ENCODE measurements at regions not wholly inside any gene's neighbourhood (a gene's known extent, or its start where the extent isn't known, plus 50 kb on each side); places are given as distances from the start of the nearest gene placed in this dataset.

DNA sequence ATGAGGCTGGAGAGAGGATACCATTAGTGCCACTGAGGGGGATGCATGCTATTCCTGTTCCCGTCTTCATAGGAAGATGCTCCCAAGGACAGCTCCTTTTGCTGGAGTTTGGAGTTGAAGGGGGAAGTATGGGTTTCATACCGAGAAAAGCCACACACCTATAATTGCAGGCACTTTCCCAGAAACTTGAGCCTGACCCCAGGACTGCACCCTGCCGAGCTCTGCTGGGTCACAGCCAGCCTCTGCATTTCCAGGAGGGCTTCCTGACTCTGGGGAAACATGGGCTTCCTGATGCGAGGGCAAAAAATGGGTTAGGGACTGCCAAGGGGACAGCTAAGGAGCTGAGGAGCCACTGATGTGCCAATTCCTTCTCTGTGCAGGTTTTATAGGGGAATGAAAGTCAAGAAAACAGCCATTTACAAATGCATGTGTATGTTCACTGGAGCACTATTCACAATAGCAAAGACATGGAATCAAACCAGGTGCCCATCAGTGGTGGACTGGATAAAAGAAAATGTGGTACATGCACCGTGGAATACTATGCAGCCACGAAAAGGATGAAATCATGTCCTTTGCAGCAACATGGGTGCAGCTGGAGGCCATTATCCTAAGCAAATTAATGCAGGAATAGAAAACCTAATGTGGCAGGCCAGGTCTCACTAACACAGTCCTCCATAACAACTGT, 104.5 kb downstream of the ACAA2 start:
- no peak overlapping the region for H3K4me3 ChIP-seq (replicated peaks; ENCODE audit: low read depth, low read length)

DNA sequence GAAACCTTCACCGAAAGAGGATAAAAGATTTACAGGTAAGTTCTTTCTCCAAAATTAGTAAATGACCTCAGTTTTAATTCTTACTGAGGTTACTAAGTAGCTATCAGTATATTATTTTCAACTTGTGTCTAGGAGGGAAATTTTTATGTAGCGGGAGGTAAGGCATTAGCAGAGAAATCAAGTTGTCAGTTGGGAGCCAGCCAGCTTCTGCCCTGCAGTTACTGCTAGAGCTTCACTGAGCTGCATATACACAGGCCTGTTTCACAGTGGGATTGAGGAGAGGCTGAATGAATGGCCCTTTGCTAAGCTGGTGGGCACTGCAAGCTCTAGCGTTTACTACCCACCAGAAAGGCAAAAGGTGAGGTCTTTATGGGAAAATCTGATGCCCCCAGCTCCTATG, 105.7 kb downstream of the ACAA2 start:
- no peak overlapping the region for H3K4me3 ChIP-seq (replicated peaks; ENCODE audit: low read depth, low read length)
- DNase-seq (ENCODE audit: low read depth): no peak
- TF ChIP-seq CTCF (IDR thresholded peaks at IDR 0.05; ENCODE audit: low read length, missing control alignments): no peak

More for the DNA sequence above, 104.5 kb downstream of the ACAA2 start:
- no peak for TF ChIP-seq CTCF (IDR thresholded peaks at IDR 0.05; ENCODE audit: low read length, missing control alignments)
- DNase-seq (ENCODE audit: low read depth): no peak

DNA sequence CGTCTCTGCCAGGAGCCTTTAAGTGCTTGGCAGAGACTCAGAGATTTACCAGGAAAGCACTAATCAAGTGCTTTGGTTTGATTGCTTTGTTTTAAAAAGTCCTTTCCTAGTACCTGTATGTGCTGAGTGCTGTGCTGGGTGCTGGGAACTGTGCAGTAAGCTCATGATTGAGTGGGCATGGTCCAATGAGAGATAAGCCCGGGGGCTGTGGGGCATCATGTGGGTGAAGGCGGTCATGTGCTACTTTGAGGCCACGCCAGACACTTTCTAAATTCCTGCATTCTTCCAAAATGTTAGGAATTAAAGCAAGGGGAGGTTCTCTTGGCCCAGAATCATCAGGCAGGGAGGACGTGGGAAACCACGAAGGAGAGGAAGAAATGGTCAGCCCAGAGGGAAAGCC, 109.0 kb downstream of the ACAA2 start:
- no peak for TF ChIP-seq CTCF (IDR thresholded peaks at IDR 0.05; ENCODE audit: low read length, missing control alignments)
- DNase-seq (ENCODE audit: low read depth): peak; percentile 65
- no peak overlapping the region for H3K4me3 ChIP-seq (replicated peaks; ENCODE audit: low read depth, low read length)

- no peak for DNase-seq (ENCODE audit: low read depth)
- TF ChIP-seq CTCF (IDR thresholded peaks at IDR 0.05; ENCODE audit: low read length, missing control alignments): no peak
- no peak overlapping the region for H3K4me3 ChIP-seq (replicated peaks; ENCODE audit: low read depth, low read length)
These were observed 112.1 kb downstream of the ACAA2 start for GRCh38 chr18:49701190-49701589.

DNA sequence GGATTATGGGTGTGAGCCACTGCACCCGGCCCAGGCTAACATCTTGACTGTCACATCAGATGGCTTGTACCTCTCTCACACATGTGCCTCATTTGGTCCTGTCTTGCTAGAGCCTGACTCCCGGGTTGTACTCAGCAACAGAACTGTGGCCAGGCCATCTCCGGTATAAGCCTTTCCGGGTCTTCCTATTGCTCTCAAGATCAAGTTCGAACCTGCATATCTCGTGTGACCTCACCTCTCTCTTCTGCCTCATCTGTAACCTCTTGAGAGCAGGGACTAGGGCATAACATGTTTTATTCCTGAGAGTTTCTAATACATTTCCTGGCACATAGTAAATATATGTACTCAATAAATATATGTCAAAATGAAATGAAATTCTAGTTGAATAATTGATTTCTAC, 114.0 kb downstream of the ACAA2 start:
- no peak for TF ChIP-seq CTCF (IDR thresholded peaks at IDR 0.05; ENCODE audit: low read length, missing control alignments)
- DNase-seq (ENCODE audit: low read depth): no peak
- H3K4me3 ChIP-seq (replicated peaks; ENCODE audit: low read depth, low read length): no peak overlapping the region

- DNase-seq (ENCODE audit: low read depth): no peak
- H3K4me3 ChIP-seq (replicated peaks; ENCODE audit: low read depth, low read length): no peak overlapping the region
- no peak for TF ChIP-seq CTCF (IDR thresholded peaks at IDR 0.05; ENCODE audit: low read length, missing control alignments)
These were observed 114.8 kb downstream of the ACAA2 start for GRCh38 chr18:49698525-49699025.
